ENCODE measurements at regions not wholly inside any gene's neighbourhood (a gene's known extent, or its start where the extent isn't known, plus 50 kb on each side); places are given as distances from the start of the nearest gene placed in this dataset.
"Not testable (repeated sequence)": the region's sequence is repeated elsewhere in the genome, so short reads cannot be mapped to it uniquely, and the experiment has no call there.

DNA sequence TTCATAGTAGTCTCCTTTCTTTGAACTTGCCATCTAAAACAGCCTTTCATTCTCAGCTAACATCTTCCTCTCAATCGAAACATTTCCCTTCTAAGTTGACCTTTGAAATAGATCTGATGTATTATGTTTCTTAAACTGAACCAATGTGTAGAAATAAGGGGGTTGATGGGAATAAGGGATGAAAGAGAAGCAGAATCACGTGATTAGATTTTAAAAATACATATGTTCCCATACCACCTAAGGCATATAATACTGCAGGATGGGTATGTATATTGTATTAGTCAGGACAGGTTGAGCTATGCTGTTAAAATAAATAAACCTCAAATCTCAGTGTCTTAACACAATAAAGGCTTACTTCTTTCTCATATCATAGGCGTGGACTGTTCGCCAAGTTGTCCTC lies 207.5 kb upstream of the SRD5A2 start:
- Histone ChIP-seq H4K91ac (ENCODE audit: low read depth, low read length, poor library complexity) (no peak overlapping the region), H3K4me1 (ENCODE audit: control insufficient read depth in 2 of 2, insufficient read depth in 1 of 2, low read depth in 1 of 2, low read length in 2 of 2) (no peaks in the 10 kb centered on the region), H3K36me3 (replicated peaks in 1 of 2; ENCODE audit: control insufficient read depth in 2 of 2, insufficient read depth in 2 of 2, low read length in 2 of 2) (no peaks in the 10 kb centered on the region), H2BK12ac (ENCODE audit: low read length) (no peak overlapping the region), H3K9ac (ENCODE audit: low read depth, low read length, poor library complexity) (no peak overlapping the region), H2AK5ac (ENCODE audit: low read depth, low read length) (no peak overlapping the region), H3K4ac (ENCODE audit: low read length) (no peak overlapping the region), H3K23ac (ENCODE audit: low read depth, low read length, poor library complexity) (no peak overlapping the region), H2BK120ac (ENCODE audit: low read depth, low read length) (no peak overlapping the region), H2AFZ (ENCODE audit: low read length) (no peak overlapping the region), H3K27me3 (ENCODE audit: control insufficient read depth in 3 of 3, insufficient read depth in 3 of 3, low read depth in 1 of 3, low read length in 3 of 3) (no peaks in the 10 kb centered on the region), H3K79me1 (ENCODE audit: low read depth, low read length) (no peaks in the 10 kb centered on the region), H3K9me3 (replicated peaks in 1 of 2; ENCODE audit: control insufficient read depth in 2 of 2, insufficient read depth in 1 of 2, low read depth in 1 of 2, low read length in 2 of 2) (no peaks in the 10 kb centered on the region), H2BK5ac (ENCODE audit: low read length) (no peak overlapping the region), H3K4me2 (ENCODE audit: insufficient read depth, low read length, poor library complexity, severe bottlenecking) (no peak overlapping the region), H3K18ac (ENCODE audit: low read length) (no peak overlapping the region), H3K27ac (replicated peaks; ENCODE audit: low read length) (no peak overlapping the region), H4K8ac (ENCODE audit: low read depth, low read length) (no peak overlapping the region), H3K14ac (ENCODE audit: low read length) (no peak overlapping the region), H2BK15ac (ENCODE audit: low read length) (no peak overlapping the region), H3K4me3 (ENCODE audit: low read length in 2 of 2) (no peak overlapping the region)
- DNase-seq (ENCODE audit: low spot score), result no peak
- WGBS, 2 donors (ENCODE audit: extremely low coverage in 2 of 2, insufficient read length in 2 of 2, insufficient replicate concordance in 1 of 2), result no CpG with 5 or more reads among the region's 4 CpGs

DNA sequence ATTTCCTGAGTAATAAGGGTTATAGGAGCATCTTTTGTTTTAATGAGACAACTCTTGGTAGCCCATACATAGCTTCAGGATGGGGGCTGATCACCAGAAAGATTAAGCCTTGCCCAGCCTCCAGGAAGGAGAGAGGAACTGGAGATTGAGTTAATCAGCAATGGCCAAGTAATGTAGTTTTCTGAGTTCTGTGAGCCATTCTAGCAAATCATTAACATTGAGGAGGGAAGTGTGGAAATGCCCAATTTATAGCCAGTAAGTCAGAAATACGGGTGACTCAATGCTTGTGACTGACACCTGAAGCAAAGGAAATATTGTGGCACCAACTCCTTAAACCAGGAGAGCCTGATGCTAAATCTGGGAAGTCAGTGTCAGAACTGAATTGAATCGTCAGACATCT lies 205.1 kb upstream of the SRD5A2 start:
- WGBS, 2 donors (ENCODE audit: extremely low coverage in 2 of 2, insufficient read length in 2 of 2, insufficient replicate concordance in 1 of 2), result no CpG with 5 or more reads among the region's 2 CpGs
- Histone ChIP-seq H4K91ac (ENCODE audit: low read depth, low read length, poor library complexity) (no peak overlapping the region), H2BK15ac (ENCODE audit: low read length) (no peak overlapping the region), H3K18ac (ENCODE audit: low read length) (no peak overlapping the region), H2AK5ac (ENCODE audit: low read depth, low read length) (no peak overlapping the region), H3K23ac (ENCODE audit: low read depth, low read length, poor library complexity) (no peak overlapping the region), H2BK120ac (ENCODE audit: low read depth, low read length) (no peak overlapping the region), H3K4me2 (ENCODE audit: insufficient read depth, low read length, poor library complexity, severe bottlenecking) (no peak overlapping the region), H3K4me1 (ENCODE audit: control insufficient read depth in 2 of 2, insufficient read depth in 1 of 2, low read depth in 1 of 2, low read length in 2 of 2) (no peaks in the 10 kb centered on the region), H3K36me3 (replicated peaks in 1 of 2; ENCODE audit: control insufficient read depth in 2 of 2, insufficient read depth in 2 of 2, low read length in 2 of 2) (no peaks in the 10 kb centered on the region), H4K8ac (ENCODE audit: low read depth, low read length) (no peak overlapping the region), H3K14ac (ENCODE audit: low read length) (no peak overlapping the region), H3K9me3 (replicated peaks in 1 of 2; ENCODE audit: control insufficient read depth in 2 of 2, insufficient read depth in 1 of 2, low read depth in 1 of 2, low read length in 2 of 2) (no peaks in the 10 kb centered on the region), H3K79me1 (ENCODE audit: low read depth, low read length) (no peaks in the 10 kb centered on the region), H3K4ac (ENCODE audit: low read length) (no peak overlapping the region), H3K4me3 (ENCODE audit: low read length in 2 of 2) (no peak overlapping the region), H3K9ac (ENCODE audit: low read depth, low read length, poor library complexity) (no peak overlapping the region), H2BK5ac (ENCODE audit: low read length) (no peak overlapping the region), H3K27ac (replicated peaks; ENCODE audit: low read length) (no peak overlapping the region), H2AFZ (ENCODE audit: low read length) (no peak overlapping the region), H3K27me3 (ENCODE audit: control insufficient read depth in 3 of 3, insufficient read depth in 3 of 3, low read depth in 1 of 3, low read length in 3 of 3) (no peaks in the 10 kb centered on the region), H2BK12ac (ENCODE audit: low read length) (no peak overlapping the region)
- DNase-seq (ENCODE audit: low spot score), result no peak

DNA sequence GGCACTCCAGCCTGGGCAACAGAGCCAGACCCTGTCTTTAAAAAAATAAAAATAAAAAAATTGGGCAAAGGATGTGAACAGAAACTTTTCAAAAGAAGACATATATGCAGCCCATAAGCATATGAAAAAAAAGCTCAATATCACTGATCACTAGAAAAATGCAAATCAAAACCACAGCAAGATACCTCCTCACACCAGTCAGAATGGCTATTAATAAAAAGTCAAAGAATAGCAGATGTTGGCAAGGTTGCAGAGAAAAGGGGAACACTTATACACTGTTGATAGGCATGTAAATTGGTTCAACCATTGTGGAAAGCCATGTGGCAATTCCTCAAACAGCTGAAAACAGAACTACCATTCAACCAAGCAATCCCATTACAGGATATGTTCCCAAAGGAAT lies 204.1 kb upstream of the SRD5A2 start:
- Histone ChIP-seq H3K23ac (ENCODE audit: low read depth, low read length, poor library complexity) (no peak overlapping the region), H2BK5ac (ENCODE audit: low read length) (no peak overlapping the region)

DNA sequence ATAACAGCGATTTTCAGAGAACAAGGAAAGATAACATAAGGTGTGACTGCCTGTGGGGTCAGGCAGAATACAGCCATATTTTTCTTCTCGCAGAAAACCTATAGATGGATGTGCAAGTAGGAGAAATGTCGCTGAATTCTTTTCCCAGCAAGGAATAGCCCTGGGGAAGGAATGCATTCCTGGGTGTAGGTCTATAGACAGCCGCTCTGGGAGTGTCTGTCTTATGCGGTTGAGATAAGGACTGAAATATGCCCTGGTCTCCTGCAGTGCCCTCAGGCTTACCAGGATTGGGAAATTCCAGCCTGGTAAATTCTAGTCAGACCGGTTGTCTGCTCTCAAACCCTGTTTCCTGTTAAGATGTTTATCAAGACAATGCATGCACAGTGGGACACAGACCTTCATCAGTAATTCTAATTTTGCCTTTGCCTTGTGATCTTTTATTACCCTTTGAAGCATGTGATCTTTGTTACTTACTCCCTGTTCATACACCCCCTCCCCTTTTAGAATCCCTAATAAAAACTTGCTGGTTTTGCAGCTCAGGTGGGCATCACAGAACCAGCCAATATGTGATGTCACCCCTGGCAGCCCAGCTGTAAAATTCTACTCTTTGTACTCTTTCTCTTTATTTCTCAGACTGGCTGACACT lies 202.8 kb upstream of the SRD5A2 start:
- H2BK15ac ChIP-seq (ENCODE audit: low read length); H3K4me3 ChIP-seq (ENCODE audit: low read length in 2 of 2); H3K36me3 ChIP-seq (replicated peaks in 1 of 2; ENCODE audit: control insufficient read depth in 2 of 2, insufficient read depth in 2 of 2, low read length in 2 of 2): not testable (repeated sequence)

More for the DNA sequence above, 204.1 kb upstream of the SRD5A2 start:
- Histone ChIP-seq H3K79me1 (ENCODE audit: low read depth, low read length) (no peaks in the 10 kb centered on the region), H3K4me3 (ENCODE audit: low read length in 2 of 2) (no peak overlapping the region), H3K4me2 (ENCODE audit: insufficient read depth, low read length, poor library complexity, severe bottlenecking) (no peak overlapping the region), H3K4ac (ENCODE audit: low read length) (no peak overlapping the region), H3K18ac (ENCODE audit: low read length) (no peak overlapping the region), H3K27ac (replicated peaks; ENCODE audit: low read length) (no peak overlapping the region), H2AFZ (ENCODE audit: low read length) (no peak overlapping the region), H2BK15ac (ENCODE audit: low read length) (no peak overlapping the region), H4K8ac (ENCODE audit: low read depth, low read length) (no peak overlapping the region), H3K14ac (ENCODE audit: low read length) (no peak overlapping the region), H2BK12ac (ENCODE audit: low read length) (no peak overlapping the region), H3K27me3 (ENCODE audit: control insufficient read depth in 3 of 3, insufficient read depth in 3 of 3, low read depth in 1 of 3, low read length in 3 of 3) (no peaks in the 10 kb centered on the region), H3K9ac (ENCODE audit: low read depth, low read length, poor library complexity) (no peak overlapping the region), H2AK5ac (ENCODE audit: low read depth, low read length) (no peak overlapping the region), H2BK120ac (ENCODE audit: low read depth, low read length) (no peak overlapping the region), H3K36me3 (replicated peaks in 1 of 2; ENCODE audit: control insufficient read depth in 2 of 2, insufficient read depth in 2 of 2, low read length in 2 of 2) (no peaks in the 10 kb centered on the region), H4K91ac (ENCODE audit: low read depth, low read length, poor library complexity) (no peak overlapping the region), H3K4me1 (ENCODE audit: control insufficient read depth in 2 of 2, insufficient read depth in 1 of 2, low read depth in 1 of 2, low read length in 2 of 2) (no peaks in the 10 kb centered on the region), H3K9me3 (replicated peaks in 1 of 2; ENCODE audit: control insufficient read depth in 2 of 2, insufficient read depth in 1 of 2, low read depth in 1 of 2, low read length in 2 of 2) (no peaks in the 10 kb centered on the region)
- DNase-seq (ENCODE audit: low spot score), result no peak

More for the DNA sequence above, 202.8 kb upstream of the SRD5A2 start:
- H3K4me2 ChIP-seq (ENCODE audit: insufficient read depth, low read length, poor library complexity, severe bottlenecking); H2AFZ ChIP-seq (ENCODE audit: low read length); H3K4ac ChIP-seq (ENCODE audit: low read length); H3K27ac ChIP-seq (replicated peaks; ENCODE audit: low read length); H4K8ac ChIP-seq (ENCODE audit: low read depth, low read length); H2BK5ac ChIP-seq (ENCODE audit: low read length); H4K91ac ChIP-seq (ENCODE audit: low read depth, low read length, poor library complexity); H3K18ac ChIP-seq (ENCODE audit: low read length); H3K14ac ChIP-seq (ENCODE audit: low read length); H3K23ac ChIP-seq (ENCODE audit: low read depth, low read length, poor library complexity); H3K79me1 ChIP-seq (ENCODE audit: low read depth, low read length); DNase-seq (ENCODE audit: low spot score); H3K27me3 ChIP-seq (ENCODE audit: control insufficient read depth in 3 of 3, insufficient read depth in 3 of 3, low read depth in 1 of 3, low read length in 3 of 3); H3K4me1 ChIP-seq (ENCODE audit: control insufficient read depth in 2 of 2, insufficient read depth in 1 of 2, low read depth in 1 of 2, low read length in 2 of 2); H3K9ac ChIP-seq (ENCODE audit: low read depth, low read length, poor library complexity); H2AK5ac ChIP-seq (ENCODE audit: low read depth, low read length); H3K9me3 ChIP-seq (replicated peaks in 1 of 2; ENCODE audit: control insufficient read depth in 2 of 2, insufficient read depth in 1 of 2, low read depth in 1 of 2, low read length in 2 of 2); H2BK120ac ChIP-seq (ENCODE audit: low read depth, low read length); H2BK12ac ChIP-seq (ENCODE audit: low read length): not testable (repeated sequence)
- WGBS, 2 donors (ENCODE audit: extremely low coverage in 2 of 2, insufficient read length in 2 of 2, insufficient replicate concordance in 1 of 2), result no CpG with 5 or more reads among the region's 6 CpGs
